ENCODE measurements at regions not wholly inside any gene's neighbourhood (a gene's known extent, or its start where the extent isn't known, plus 50 kb on each side); places are given as distances from the start of the nearest gene placed in this dataset.

- Histone ChIP-seq H3K27ac (no peak overlapping the region), H3K79me2 (ENCODE audit: insufficient read depth, low read depth) (no peaks in the 10 kb centered on the region), H3K9ac (no peak overlapping the region), H3K4me3 (IDR thresholded peaks at IDR 0.05; ENCODE audit: insufficient read depth, low read depth, low read length) (no peak overlapping the region), H3K36me3 (ENCODE audit: insufficient read depth) (no peaks in the 10 kb centered on the region), H3K27me3 (ENCODE audit: insufficient read depth, low read depth) (no peaks in the 10 kb centered on the region), H3K4me1 (ENCODE audit: low read depth, poor library complexity, severe bottlenecking) (no peaks in the 10 kb centered on the region), H4K20me1 (ENCODE audit: insufficient read depth) (no peaks in the 10 kb centered on the region), H2AFZ (ENCODE audit: low read depth) (no peak overlapping the region), H3K4me2 (no peak overlapping the region)
- no peak for TF ChIP-seq CTCF (conservative IDR thresholded peaks at IDR 0.05; ENCODE audit: low read depth, low read length)
Measured at GRCh38 chr21:25323356-25323949, 283.8 kb downstream of the MRPL39 start.

GRCh38 chr21:25314247-25314646 is 293.0 kb downstream of the MRPL39 start:
- Histone ChIP-seq H2AFZ (ENCODE audit: low read depth) (no peak overlapping the region), H3K27ac (no peak overlapping the region), H3K36me3 (ENCODE audit: insufficient read depth) (no peaks in the 10 kb centered on the region), H3K27me3 (ENCODE audit: insufficient read depth, low read depth) (no peaks in the 10 kb centered on the region), H3K79me2 (ENCODE audit: insufficient read depth, low read depth) (no peaks in the 10 kb centered on the region), H3K4me1 (ENCODE audit: low read depth, poor library complexity, severe bottlenecking) (no peaks in the 10 kb centered on the region), H3K9ac (no peak overlapping the region), H3K4me2 (no peak overlapping the region), H4K20me1 (ENCODE audit: insufficient read depth) (no peaks in the 10 kb centered on the region), H3K4me3 (IDR thresholded peaks at IDR 0.05; ENCODE audit: insufficient read depth, low read depth, low read length) (no peak overlapping the region)
- TF ChIP-seq CTCF (conservative IDR thresholded peaks at IDR 0.05; ENCODE audit: low read depth, low read length) = no peak

GRCh38 chr21:25313829-25314228 is 293.5 kb downstream of the MRPL39 start:
- no peak overlapping the region for H3K4me2 ChIP-seq
- no peaks in the 10 kb centered on the region for H4K20me1 ChIP-seq (ENCODE audit: insufficient read depth)
- no peaks in the 10 kb centered on the region for H3K27me3 ChIP-seq (ENCODE audit: insufficient read depth, low read depth)
- H3K4me3 ChIP-seq (IDR thresholded peaks at IDR 0.05; ENCODE audit: insufficient read depth, low read depth, low read length) = no peak overlapping the region
- no peaks in the 10 kb centered on the region for H3K79me2 ChIP-seq (ENCODE audit: insufficient read depth, low read depth)
- TF ChIP-seq CTCF (conservative IDR thresholded peaks at IDR 0.05; ENCODE audit: low read depth, low read length) = peak; percentile 24; the same call in 1 of the 2 replicates
- H3K4me1 ChIP-seq (ENCODE audit: low read depth, poor library complexity, severe bottlenecking) = no peaks in the 10 kb centered on the region
- no peak overlapping the region for H3K9ac ChIP-seq
- no peaks in the 10 kb centered on the region for H3K36me3 ChIP-seq (ENCODE audit: insufficient read depth)
- no peak overlapping the region for H2AFZ ChIP-seq (ENCODE audit: low read depth)
- H3K27ac ChIP-seq = no peak overlapping the region

- H3K4me2 ChIP-seq = no peak overlapping the region
- H4K20me1 ChIP-seq (ENCODE audit: insufficient read depth) = no peaks in the 10 kb centered on the region
- no peak overlapping the region for H3K27ac ChIP-seq
- no peaks in the 10 kb centered on the region for H3K27me3 ChIP-seq (ENCODE audit: insufficient read depth, low read depth)
- H3K36me3 ChIP-seq (ENCODE audit: insufficient read depth) = no peaks in the 10 kb centered on the region
- no peak overlapping the region for H3K4me3 ChIP-seq (IDR thresholded peaks at IDR 0.05; ENCODE audit: insufficient read depth, low read depth, low read length)
- no peaks in the 10 kb centered on the region for H3K4me1 ChIP-seq (ENCODE audit: low read depth, poor library complexity, severe bottlenecking)
- no peak overlapping the region for H2AFZ ChIP-seq (ENCODE audit: low read depth)
- no peaks in the 10 kb centered on the region for H3K79me2 ChIP-seq (ENCODE audit: insufficient read depth, low read depth)
- no peak overlapping the region for H3K9ac ChIP-seq
- no peak for TF ChIP-seq CTCF (conservative IDR thresholded peaks at IDR 0.05; ENCODE audit: low read depth, low read length)
Measured at GRCh38 chr21:25307489-25307888, 299.8 kb downstream of the MRPL39 start.
